ENCODE measurements at regions not wholly inside any gene's neighbourhood (a gene's known extent, or its start where the extent isn't known, plus 50 kb on each side); places are given as distances from the start of the nearest gene placed in this dataset.
"Not testable (repeated sequence)": the region's sequence is repeated elsewhere in the genome, so short reads cannot be mapped to it uniquely, and the experiment has no call there.

DNA sequence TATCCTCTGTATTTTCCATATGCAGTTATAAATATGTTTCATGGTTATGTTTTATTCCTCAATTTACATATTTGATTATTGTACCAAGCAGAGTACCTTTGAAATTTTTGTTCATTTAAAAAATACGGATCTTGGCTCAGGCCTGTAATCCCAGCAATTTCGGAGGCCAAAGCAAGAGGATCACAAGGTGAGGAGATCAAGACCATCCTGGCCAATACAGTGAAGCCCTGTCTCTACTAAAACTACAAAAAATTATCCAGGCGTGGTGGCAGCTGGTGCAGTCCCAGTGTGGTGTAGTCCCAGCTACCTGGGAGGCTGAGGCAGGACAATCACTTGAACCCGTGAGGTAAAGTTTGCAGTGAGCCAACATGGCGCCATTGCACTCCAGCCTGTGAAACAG, 251.2 kb upstream of the TPTE start:
- intact Hi-C loops (cut with DNase I); H3K36me3 ChIP-seq; ATAC-seq; H3K4me3 ChIP-seq; DNase-seq; FAIRE-seq; H3K27ac ChIP-seq; H3K27me3 ChIP-seq; H3K4me1 ChIP-seq: not testable (repeated sequence)
- WGBS, 2 donors, result 43 to 59% methylated on average over 5 of the region's 5 CpGs
- peaks cover 0 to 13% (median 0%) of the 10 kb centered on the region in 4 donors for H3K9me3 ChIP-seq

DNA sequence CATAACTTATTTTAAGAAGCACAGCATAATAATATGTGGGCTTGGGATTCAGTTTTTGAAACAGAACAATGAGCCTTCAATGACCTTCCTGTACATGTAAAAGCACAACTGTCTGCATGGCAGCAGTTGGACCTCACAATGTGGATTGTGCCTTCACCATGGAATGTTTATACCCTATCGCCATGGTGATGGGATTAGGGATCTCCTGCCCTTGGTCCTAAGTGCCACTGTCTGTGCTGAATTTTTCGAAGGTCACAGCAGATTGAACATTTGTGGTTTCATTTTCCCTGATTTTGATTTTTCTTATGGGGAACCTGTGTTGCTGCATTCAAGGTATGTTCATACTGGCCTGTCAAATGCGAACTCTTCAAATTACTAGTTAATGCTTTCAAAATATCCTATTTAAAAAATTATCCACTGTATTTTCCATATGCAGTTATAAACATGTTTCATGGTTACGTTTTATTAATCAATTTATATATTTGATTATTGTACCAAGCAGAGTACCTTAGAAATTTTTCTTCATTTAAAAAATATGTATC, 249.6 kb upstream of the TPTE start:
- H3K36me3 ChIP-seq; FAIRE-seq; H3K27ac ChIP-seq; ATAC-seq; H3K4me1 ChIP-seq; H3K4me3 ChIP-seq; H3K27me3 ChIP-seq; intact Hi-C loops (cut with DNase I): not testable (repeated sequence)
- peak in 1 of 6 donors; percentile 4 for DNase-seq
- H3K9me3 ChIP-seq, result peaks cover 0 to 13% (median 0%) of the 10 kb centered on the region in 4 donors
- WGBS, 2 donors, result 51 to 58% methylated on average over 4 of the region's 4 CpGs

DNA sequence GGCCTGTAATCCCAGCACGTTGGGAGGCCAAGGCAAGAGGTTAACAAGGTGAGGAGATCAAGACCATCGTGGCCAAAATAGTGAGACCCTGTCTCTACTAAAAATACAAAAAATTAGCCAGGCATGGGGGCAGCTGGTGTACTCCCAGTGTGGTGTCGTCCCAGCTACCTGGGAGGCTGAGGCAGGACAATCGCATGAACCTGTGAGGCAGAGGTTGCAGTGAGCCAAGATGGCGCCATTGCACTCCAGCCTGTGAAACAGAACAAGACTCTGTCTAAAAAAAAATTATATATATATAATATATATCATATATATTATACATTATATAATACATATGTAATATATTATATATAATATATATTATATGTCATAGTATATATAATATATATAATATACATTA, 249.2 kb upstream of the TPTE start:
- WGBS, 2 donors, result 53 to 59% methylated on average over 5 of the region's 5 CpGs
- no peak overlapping the region for H3K27ac ChIP-seq
- H3K36me3 ChIP-seq, result no peaks in the 10 kb centered on the region
- H3K9me3 ChIP-seq, result peaks cover 0 to 13% (median 0%) of the 10 kb centered on the region in 4 donors
- ATAC-seq, result no peak
- TF ChIP-seq, protein P1, sequence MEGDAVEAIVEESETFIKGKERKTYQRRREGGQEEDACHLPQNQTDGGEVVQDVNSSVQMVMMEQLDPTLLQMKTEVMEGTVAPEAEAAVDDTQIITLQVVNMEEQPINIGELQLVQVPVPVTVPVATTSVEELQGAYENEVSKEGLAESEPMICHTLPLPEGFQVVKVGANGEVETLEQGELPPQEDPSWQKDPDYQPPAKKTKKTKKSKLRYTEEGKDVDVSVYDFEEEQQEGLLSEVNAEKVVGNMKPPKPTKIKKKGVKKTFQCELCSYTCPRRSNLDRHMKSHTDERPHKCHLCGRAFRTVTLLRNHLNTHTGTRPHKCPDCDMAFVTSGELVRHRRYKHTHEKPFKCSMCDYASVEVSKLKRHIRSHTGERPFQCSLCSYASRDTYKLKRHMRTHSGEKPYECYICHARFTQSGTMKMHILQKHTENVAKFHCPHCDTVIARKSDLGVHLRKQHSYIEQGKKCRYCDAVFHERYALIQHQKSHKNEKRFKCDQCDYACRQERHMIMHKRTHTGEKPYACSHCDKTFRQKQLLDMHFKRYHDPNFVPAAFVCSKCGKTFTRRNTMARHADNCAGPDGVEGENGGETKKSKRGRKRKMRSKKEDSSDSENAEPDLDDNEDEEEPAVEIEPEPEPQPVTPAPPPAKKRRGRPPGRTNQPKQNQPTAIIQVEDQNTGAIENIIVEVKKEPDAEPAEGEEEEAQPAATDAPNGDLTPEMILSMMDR (IDR thresholded peaks at IDR 0.05), result no peak
- intact Hi-C loops (cut with DNase I), result no loop called here
- no peaks in the 10 kb centered on the region for H3K4me1 ChIP-seq
- no peaks in the 10 kb centered on the region for H3K27me3 ChIP-seq
- FAIRE-seq, result no peak
- H3K4me3 ChIP-seq, result no peak overlapping the region
- DNase-seq, result peak in 2 of 6 donors; percentile 2 to 9

DNA sequence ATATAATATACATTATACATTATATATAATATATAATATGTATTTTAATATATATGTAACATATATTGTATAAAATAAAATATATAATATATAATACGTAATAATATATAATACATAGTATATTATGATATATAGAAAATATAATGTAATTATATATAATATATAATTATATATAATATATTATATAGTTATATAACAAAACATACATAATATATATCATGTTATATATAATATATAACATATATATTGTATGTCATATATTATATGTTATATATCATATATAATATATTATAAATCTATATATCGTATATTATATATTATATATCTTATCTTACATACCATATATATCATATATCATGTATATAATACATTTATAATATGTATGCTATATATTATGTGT, 248.2 kb upstream of the TPTE start:
- Histone ChIP-seq H3K4me3 (no peak overlapping the region), H3K36me3 (no peaks in the 10 kb centered on the region), H3K4me1 (no peaks in the 10 kb centered on the region), H3K9me3 (peaks cover 0 to 13% (median 0%) of the 10 kb centered on the region in 4 donors), H3K27ac (no peak overlapping the region), H3K27me3 (no peaks in the 10 kb centered on the region)
- no peak for DNase-seq
- 52 to 66% methylated on average over 2 of the region's 2 CpGs for WGBS, 2 donors
- intact Hi-C loops (cut with DNase I), result no loop called here
- no peak for ATAC-seq
- TF ChIP-seq, protein P1 (IDR thresholded peaks at IDR 0.05), result no peak
- no peak for FAIRE-seq

DNA sequence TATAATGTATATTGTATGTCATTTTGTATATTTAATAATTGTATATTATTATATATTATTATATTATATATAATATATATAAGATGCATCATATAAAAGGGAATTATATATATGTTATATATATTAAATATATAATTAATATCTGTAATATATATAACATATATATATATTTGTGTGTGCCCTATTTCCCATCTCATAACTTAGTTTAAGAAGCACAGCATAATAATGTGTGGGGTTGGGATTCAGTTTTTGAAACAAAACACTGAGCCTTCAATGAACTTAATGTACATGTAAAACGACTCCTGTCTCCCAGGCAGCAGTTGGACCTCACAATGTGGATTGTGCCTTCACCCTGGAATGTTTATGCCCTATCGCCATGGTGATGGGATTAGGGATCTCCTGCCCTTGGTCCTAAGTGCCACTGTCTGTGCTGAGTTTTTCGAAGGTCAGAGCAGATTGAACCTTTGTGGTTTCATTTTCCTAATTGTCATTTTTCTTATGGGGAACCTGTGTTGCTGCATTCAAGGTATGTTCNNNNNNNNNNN, 247.5 kb upstream of the TPTE start:
- H3K36me3 ChIP-seq; H3K27me3 ChIP-seq; intact Hi-C loops (cut with DNase I); H3K27ac ChIP-seq; DNase-seq; H3K4me1 ChIP-seq; FAIRE-seq; ATAC-seq; H3K4me3 ChIP-seq: not testable (repeated sequence)
- WGBS, 2 donors, result 58 to 65% methylated on average over 3 of the region's 3 CpGs
- H3K9me3 ChIP-seq, result peaks cover 0 to 13% (median 0%) of the 10 kb centered on the region in 4 donors

Data from pancreas (tissue), 10 donors.